Sigmoid colon (tissue), 6 donors: ENCODE measurements at regions not wholly inside any gene's neighbourhood (a gene's known extent, or its start where the extent isn't known, plus 50 kb on each side); places are given as distances from the start of the nearest gene placed in this dataset.

Experiments used
- DNase-seq: peaks from one replicate; pipeline ENCODE4 v3.0.0-alpha.2; 2019
- H3K27ac ChIP-seq, 4 donors: fragments of 200-600 bp; sonication (generic); one replicate each; pipeline ENCODE4 v1.5.1; 2016 to 2019; ENCODE audit warnings: mild to moderate bottlenecking in 1 of 4
- H3K27me3 ChIP-seq, 3 donors: fragments of 200-600 bp; sonication (generic); one replicate each; pipeline ENCODE4 v1.5.1; 2019; ENCODE audit warnings: mild to moderate bottlenecking in 1 of 3
- H3K36me3 ChIP-seq, 4 donors: fragments of 200-600 bp; sonication (generic); one replicate each; pipeline ENCODE4 v1.5.1; 2016 to 2019
- H3K4me1 ChIP-seq, 4 donors: fragments of 200-600 bp; sonication (generic); one replicate each; pipeline ENCODE4 v1.5.1; 2017 to 2019
- H3K4me3 ChIP-seq, 4 donors: fragments of 200-600 bp; sonication (generic); one replicate each; pipeline ENCODE4 v1.5.1; 2017 to 2019; ENCODE audit warnings: mild to moderate bottlenecking in 2 of 4, moderate library complexity in 1 of 4
- H3K9me3 ChIP-seq, 4 donors: fragments of 200-600 bp in 3 of 4; sonication (generic) in 3 of 4; one replicate each; pipeline versions ENCODE4 v1.5.1 to v1.6.1; 2013 to 2019
- EP300 ChIP-seq, 4 donors: sonication (generic); formaldehyde crosslinking; IDR thresholded peaks; one replicate each; pipeline ENCODE4 v1.6.1; 2017; ENCODE audit warnings: antibody characterized with exemption in 4 of 4
- POLR2A ChIP-seq, 2 donors: fragments of 450-650 bp; IDR thresholded peaks; one replicate each; pipeline ENCODE4 v1.6.1; 2016; ENCODE audit warnings: antibody characterized with exemption in 2 of 2, mild to moderate bottlenecking in 2 of 2, moderate library complexity in 2 of 2
- POLR2AphosphoS5 ChIP-seq, 4 donors: sonication (generic); formaldehyde crosslinking; IDR thresholded peaks; one replicate each; pipeline ENCODE4 v1.6.1; 2017; ENCODE audit warnings: antibody characterized with exemption in 4 of 4
- WGBS, 2 donors: extraction: QIAGEN DNeasy Blood & Tissue Kit; methylation state at CpG; one replicate each; pipeline ENCODE4 v1.1.7; 2013; 5-methylcytosine and 5-hydroxymethylcytosine counted together
- intact Hi-C: fragments of 100-400 bp; cut with DNase I; formaldehyde crosslinking; loops from one replicate; pipeline ENCODE4 v1.15.1; 2023
- TF ChIP-seq, protein P1 (sequence below), 4 experiments: fragments of 450-650 bp in 3 of 4; fragments of 200-600 bp in 1 of 4; IDR thresholded peaks; one replicate each; pipeline ENCODE4 v1.5.1; 2016 to 2019; ENCODE audit warnings: antibody characterized with exemption in 4 of 4, mild to moderate bottlenecking in 3 of 4, moderate library complexity in 2 of 4
- donor health status: healthy with polysubstance abuse.
- donor health status: healthy.

DNA sequence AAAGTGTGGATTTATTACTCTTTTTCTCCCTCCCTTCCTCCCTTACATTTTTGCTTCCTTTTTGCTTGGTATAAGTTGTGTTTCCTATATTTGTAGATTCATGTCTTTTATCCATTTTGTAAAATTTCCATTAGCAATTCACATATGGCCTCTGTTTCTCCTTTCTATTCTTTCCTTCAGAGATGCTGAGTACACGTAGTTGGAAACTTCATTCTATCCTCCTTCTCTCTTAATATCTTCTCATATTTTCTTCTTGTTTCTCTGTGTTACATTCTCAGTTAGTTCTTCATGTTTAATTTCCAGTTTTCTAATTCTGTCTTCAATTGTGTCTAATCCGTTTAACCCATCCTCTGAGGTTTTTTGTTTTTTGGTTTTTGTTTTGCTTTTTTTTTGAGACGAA is 188.9 kb downstream of the ZIC5 start:
- Histone ChIP-seq H3K4me3 (no peak overlapping the region), H3K27me3 (no peaks in the 10 kb centered on the region), H3K9me3 (peaks cover 0 to 11% (median 3%) of the 10 kb centered on the region in 4 donors), H3K36me3 (no peaks in the 10 kb centered on the region), H3K4me1 (no peaks in the 10 kb centered on the region), H3K27ac (no peak overlapping the region)
- TF ChIP-seq EP300 (IDR thresholded peaks at IDR 0.05) = no peak
- no peak for TF ChIP-seq POLR2AphosphoS5 (IDR thresholded peaks at IDR 0.05)
- TF ChIP-seq, protein P1, sequence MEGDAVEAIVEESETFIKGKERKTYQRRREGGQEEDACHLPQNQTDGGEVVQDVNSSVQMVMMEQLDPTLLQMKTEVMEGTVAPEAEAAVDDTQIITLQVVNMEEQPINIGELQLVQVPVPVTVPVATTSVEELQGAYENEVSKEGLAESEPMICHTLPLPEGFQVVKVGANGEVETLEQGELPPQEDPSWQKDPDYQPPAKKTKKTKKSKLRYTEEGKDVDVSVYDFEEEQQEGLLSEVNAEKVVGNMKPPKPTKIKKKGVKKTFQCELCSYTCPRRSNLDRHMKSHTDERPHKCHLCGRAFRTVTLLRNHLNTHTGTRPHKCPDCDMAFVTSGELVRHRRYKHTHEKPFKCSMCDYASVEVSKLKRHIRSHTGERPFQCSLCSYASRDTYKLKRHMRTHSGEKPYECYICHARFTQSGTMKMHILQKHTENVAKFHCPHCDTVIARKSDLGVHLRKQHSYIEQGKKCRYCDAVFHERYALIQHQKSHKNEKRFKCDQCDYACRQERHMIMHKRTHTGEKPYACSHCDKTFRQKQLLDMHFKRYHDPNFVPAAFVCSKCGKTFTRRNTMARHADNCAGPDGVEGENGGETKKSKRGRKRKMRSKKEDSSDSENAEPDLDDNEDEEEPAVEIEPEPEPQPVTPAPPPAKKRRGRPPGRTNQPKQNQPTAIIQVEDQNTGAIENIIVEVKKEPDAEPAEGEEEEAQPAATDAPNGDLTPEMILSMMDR (IDR thresholded peaks at IDR 0.05) = no peak
- TF ChIP-seq POLR2A (IDR thresholded peaks at IDR 0.05) = no peak
- WGBS, 2 donors = 96 to 98% methylated on average over 3 of the region's 3 CpGs
- DNase-seq = no peak
- intact Hi-C loops = no loop called here

DNA sequence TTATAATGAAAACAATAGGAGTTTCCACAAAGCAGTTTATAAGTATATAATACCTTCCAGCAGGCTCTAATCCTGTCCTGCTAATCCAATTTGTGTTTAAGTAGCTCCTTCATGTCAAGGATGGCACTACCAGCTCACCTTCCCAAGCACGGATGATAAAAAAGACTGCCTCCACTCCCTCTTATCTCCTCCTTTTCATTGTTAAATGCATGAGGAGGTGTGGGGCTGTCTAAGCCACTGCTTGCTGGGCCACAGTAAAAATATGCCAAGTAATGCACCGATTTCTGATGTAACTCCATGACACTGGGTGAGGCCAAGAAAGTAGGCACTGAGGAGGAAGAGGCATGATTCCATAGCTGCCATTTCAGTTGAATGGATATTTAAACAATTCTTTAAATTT is 193.1 kb downstream of the ZIC5 start:
- Histone ChIP-seq H3K27me3 (no peaks in the 10 kb centered on the region), H3K4me3 (no peak overlapping the region), H3K27ac (no peak overlapping the region), H3K9me3 (peaks cover 0 to 11% (median 3%) of the 10 kb centered on the region in 4 donors), H3K36me3 (peaks cover 0 to 2% (median 0%) of the 10 kb centered on the region in 4 donors), H3K4me1 (no peaks in the 10 kb centered on the region)
- WGBS, 2 donors = 93 to 95% methylated on average over 2 of the region's 2 CpGs
- intact Hi-C loops = no loop called here
- DNase-seq = no peak
- TF ChIP-seq POLR2AphosphoS5 (IDR thresholded peaks at IDR 0.05) (no peak), POLR2A (IDR thresholded peaks at IDR 0.05) (no peak), EP300 (IDR thresholded peaks at IDR 0.05) (no peak)
- TF ChIP-seq, protein P1 (IDR thresholded peaks at IDR 0.05) = no peak

DNA sequence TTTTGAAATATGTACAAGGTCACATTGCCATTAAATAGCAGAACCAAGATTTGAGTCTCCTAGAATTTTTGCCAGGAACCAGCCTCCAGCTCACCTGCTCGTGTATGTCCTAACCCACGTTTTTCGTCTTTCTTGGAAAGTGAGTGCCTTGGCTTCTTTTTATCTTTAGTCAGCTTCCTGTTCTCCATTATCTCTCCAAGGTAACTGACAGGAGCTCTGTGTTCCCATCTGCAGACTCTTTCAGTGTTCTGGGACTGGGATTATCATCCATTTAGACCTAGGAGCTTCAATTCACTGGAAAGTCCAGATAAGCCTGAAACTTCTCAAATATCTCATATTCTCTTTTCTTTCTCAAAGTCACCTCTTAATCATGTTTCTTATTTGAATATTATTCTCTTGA is 193.7 kb downstream of the ZIC5 start:
- Histone ChIP-seq H3K36me3 (peaks cover 0 to 7% (median 0%) of the 10 kb centered on the region in 4 donors), H3K27me3 (no peaks in the 10 kb centered on the region), H3K4me3 (no peak overlapping the region), H3K27ac (no peak overlapping the region), H3K9me3 (peaks cover 0 to 8% (median 0%) of the 10 kb centered on the region in 4 donors), H3K4me1 (no peaks in the 10 kb centered on the region)
- TF ChIP-seq POLR2AphosphoS5 (IDR thresholded peaks at IDR 0.05) (no peak), EP300 (IDR thresholded peaks at IDR 0.05) (no peak), POLR2A (IDR thresholded peaks at IDR 0.05) (no peak)
- TF ChIP-seq, protein P1 (IDR thresholded peaks at IDR 0.05) = no peak
- no peak for DNase-seq
- 82 to 89% methylated on average over 3 of the region's 3 CpGs for WGBS, 2 donors
- intact Hi-C loops = no loop called here

DNA sequence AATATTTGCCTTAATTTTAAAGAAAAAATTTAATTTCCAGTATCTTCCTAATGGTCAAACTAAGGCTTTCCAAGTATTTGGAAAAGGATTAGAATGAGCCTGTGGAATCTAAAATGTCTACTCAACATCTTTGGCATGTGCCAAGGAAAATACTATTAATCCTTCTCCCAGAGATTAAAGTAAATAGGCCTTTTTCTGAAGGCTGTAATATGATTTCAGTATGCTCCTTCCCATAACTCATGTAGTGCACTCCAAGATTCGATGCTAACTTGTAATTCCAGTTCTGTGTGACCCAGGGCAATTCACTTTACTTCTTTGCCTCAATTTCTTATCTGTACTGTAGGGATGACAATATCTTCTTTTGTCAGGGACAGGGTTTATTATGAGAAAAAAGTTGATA is 196.9 kb downstream of the ZIC5 start:
- Histone ChIP-seq H3K27ac (no peak overlapping the region), H3K4me1 (no peaks in the 10 kb centered on the region), H3K4me3 (no peak overlapping the region), H3K36me3 (peaks cover 0 to 7% (median 0%) of the 10 kb centered on the region in 4 donors), H3K27me3 (no peaks in the 10 kb centered on the region), H3K9me3 (no peaks in the 10 kb centered on the region)
- 14 to 63% methylated on average over 1 of the region's 1 CpG for WGBS, 2 donors
- TF ChIP-seq EP300 (IDR thresholded peaks at IDR 0.05) (no peak), POLR2A (IDR thresholded peaks at IDR 0.05) (no peak), POLR2AphosphoS5 (IDR thresholded peaks at IDR 0.05) (no peak)
- TF ChIP-seq, protein P1 (IDR thresholded peaks at IDR 0.05) = no peak
- no peak for DNase-seq
- intact Hi-C loops = no loop called here

DNA sequence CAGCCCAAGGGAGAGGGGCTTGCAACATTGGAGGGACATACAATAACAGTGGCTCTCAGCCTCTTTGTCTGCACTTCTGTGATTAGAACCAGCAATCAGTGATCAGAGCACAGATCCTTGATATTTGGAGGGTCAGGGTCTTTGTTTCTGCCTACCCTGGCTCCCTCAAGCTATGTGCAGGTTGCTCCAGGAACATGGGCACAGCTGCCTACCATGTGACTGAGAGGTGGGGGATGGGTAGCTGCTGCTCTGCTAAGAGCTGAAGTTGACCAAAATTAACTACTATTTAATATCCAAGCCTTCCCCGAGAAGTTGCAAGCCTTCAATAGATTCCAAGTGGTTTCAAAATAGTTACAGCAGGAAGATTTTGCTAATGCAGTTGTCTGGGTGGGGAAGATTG is 202.6 kb downstream of the ZIC5 start:
- TF ChIP-seq, protein P1 (IDR thresholded peaks at IDR 0.05) = no peak
- TF ChIP-seq EP300 (IDR thresholded peaks at IDR 0.05) = no peak
- no peak for TF ChIP-seq POLR2AphosphoS5 (IDR thresholded peaks at IDR 0.05)
- TF ChIP-seq POLR2A (IDR thresholded peaks at IDR 0.05) = no peak
- H3K4me3 ChIP-seq = no peak overlapping the region
- H3K27me3 ChIP-seq = no peaks in the 10 kb centered on the region
- no peak for DNase-seq
- peaks cover 0 to 26% (median 9%) of the 10 kb centered on the region in 4 donors for H3K9me3 ChIP-seq
- H3K36me3 ChIP-seq = peaks cover 0 to 7% (median 0%) of the 10 kb centered on the region in 4 donors
- no peaks in the 10 kb centered on the region for H3K4me1 ChIP-seq
- 91 to 93% methylated on average over 1 of the region's 1 CpG for WGBS, 2 donors
- H3K27ac ChIP-seq = no peak overlapping the region
- intact Hi-C loops = no loop called here
